Stimulated activated CD4-positive, alpha-beta T cell treated with anti-CD3 and anti-CD28 coated beads, Interleukin-4, amount 100 ng/mL, for 1 hour (primary cell): ENCODE measurements at regions not wholly inside any gene's neighbourhood (a gene's known extent, or its start where the extent isn't known, plus 50 kb on each side); places are given as distances from the start of the nearest gene placed in this dataset.

Experiments used
- DNase-seq: peaks from one replicate; pipeline ENCODE4 v3.0.0-alpha.2; 2020

DNA sequence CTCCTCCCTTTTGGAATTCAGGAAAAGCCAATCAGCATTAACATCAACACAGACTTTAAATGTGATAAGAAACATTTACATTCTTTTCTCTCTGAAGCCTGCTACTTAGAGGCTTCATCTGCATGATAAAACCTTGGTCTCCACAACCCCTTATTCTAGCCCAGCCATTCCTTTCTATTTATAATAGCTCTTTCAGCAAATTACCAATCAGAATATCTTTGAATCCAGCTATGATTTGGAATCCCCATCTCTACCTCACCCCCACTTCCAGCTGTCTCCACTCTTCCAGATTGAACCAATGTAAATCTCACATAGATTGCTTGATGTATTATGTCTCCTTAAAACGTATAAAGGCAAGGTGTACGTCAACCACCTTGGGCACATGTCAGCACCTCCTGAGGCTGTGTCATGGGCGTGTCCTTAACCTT lies 139.7 kb downstream of the TUSC7 start:
- DNase-seq: no peak

DNA sequence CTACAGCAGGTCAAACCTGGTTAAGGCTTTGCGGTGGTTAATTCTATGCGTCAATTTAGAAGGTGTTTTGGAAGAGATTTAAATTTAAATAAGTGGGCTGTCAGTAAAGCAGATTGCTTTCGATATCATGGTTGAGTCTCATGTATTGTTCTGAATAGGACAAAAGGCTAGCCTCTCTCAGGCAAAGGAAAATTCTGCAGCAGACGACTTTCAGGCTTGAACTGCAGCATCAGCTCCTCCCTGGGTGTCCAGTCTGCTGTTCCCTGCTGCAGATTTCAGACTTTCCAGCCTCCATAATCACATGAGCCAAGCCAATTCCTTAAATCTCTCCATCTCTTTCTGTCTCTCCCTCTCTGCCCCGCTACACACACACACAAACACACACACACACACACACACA lies 143.2 kb downstream of the TUSC7 start:
- DNase-seq: no peak

- DNase-seq: no peak
Measured at GRCh38 chr3:116863270-116863770, 153.7 kb downstream of the TUSC7 start.

- no peak for DNase-seq
Measured at GRCh38 chr3:116863822-116864589, 154.4 kb downstream of the TUSC7 start.

- DNase-seq: no peak
Measured at GRCh38 chr3:116864590-116864927, 155.0 kb downstream of the TUSC7 start.

DNA sequence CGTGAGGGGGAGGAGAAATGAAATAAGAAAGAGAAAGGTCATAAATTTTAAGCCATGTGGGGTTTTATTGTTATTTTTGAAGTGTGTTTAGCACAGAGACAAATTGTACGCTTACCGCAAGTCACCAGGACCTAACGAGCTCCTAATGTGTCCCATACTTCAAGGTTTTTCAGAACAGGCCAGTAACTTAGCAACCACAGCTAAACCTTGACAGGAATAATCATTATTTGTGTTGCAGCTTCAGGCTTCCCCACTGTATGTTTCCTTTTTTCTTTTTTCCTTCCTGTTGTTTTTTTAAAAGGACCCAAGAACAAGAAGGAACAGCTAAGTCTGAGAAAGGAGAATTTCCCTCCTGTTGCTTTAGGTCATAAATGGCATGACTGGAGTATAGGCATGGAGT lies 160.8 kb downstream of the TUSC7 start:
- DNase-seq: no peak

GRCh38 chr3:116871905-116872304 lies 162.3 kb downstream of the TUSC7 start:
- no peak for DNase-seq

GRCh38 chr3:116872688-116873087 lies 163.1 kb downstream of the TUSC7 start:
- no peak for DNase-seq

- DNase-seq: no peak
Measured at GRCh38 chr3:116873142-116873541, 163.6 kb downstream of the TUSC7 start.

DNA sequence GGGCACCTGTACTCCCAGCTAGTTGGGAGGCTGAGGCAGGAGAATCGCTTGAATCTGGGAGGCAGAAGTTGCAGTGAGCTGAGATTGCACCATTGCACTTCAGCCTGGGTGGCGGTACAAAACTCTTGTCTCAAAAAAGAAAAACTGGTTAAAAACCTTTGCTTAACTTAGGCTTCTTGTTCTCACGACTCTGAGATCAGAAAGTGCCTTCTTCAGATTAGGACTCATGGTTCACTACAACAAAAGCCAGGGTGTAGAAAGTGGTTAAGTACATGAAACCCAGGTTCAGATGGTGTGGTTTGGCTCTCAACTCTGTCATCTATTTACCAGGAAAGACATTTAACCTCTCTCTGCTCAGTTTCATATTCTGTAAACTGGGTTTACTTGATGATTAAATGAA lies 168.4 kb downstream of the TUSC7 start:
- DNase-seq: no peak

GRCh38 chr3:116886202-116886893 lies 176.8 kb downstream of the TUSC7 start:
- DNase-seq: no peak

- DNase-seq: no peak
Measured at GRCh38 chr3:116896116-116896515, 186.5 kb downstream of the TUSC7 start.

DNA sequence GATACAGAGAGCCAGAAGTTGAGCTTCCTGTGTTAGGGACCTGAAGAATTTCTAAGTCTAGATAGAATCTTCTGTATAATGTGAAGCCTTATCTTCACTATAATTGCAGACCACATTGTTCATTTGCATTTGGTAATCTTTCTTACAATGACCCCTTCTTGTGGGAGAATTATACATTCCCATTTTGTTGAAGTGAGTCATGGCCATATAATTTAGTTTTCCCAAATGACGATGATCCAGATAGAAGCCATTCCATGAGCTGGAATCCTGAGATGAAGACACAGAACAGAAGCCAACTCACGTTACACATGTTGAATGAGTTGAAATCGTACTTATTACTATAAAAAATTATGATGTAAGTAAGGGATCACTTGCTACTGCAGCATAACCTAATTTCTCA lies 187.8 kb downstream of the TUSC7 start:
- DNase-seq: no peak

DNA sequence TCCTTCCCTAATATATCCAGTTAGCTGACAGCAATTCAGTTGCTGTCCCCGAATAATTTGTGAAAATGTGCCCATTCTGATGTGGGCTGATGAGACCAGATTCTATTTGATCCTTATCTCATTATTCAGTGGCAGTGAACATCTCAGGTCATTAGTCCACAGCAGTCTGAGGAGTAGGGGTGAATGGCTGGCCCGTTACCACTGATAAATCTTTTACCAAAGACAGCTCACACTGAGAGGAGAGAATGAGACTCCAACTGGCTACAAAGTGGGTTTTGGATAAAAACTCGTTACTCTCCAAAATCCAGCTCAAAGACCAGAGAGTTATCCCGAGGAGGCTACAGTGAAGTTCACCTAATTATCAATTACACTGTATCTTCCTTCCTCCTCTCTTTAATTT lies 189.7 kb downstream of the TUSC7 start:
- no peak for DNase-seq

GRCh38 chr3:116905334-116905733 lies 195.8 kb downstream of the TUSC7 start:
- no peak for DNase-seq

DNA sequence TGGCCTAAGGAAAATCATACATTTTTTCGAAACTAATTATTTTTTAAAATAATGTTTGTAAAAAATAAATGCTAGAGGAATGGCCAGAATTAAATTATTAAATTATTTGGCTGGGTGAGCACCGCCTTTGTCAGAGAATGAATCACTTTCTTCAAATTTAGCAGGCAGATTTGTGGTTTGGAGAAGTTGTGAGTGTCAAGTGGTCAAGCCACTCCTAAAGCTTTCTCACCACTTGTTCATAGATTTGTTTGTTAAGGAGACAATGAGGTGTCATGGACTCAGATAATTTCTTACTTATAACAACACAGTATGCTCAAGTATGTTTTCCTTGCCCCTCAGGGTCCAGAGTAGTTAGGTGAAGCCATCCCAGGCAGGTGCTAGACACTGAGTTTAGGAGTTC lies 196.2 kb downstream of the TUSC7 start:
- DNase-seq: no peak

DNA sequence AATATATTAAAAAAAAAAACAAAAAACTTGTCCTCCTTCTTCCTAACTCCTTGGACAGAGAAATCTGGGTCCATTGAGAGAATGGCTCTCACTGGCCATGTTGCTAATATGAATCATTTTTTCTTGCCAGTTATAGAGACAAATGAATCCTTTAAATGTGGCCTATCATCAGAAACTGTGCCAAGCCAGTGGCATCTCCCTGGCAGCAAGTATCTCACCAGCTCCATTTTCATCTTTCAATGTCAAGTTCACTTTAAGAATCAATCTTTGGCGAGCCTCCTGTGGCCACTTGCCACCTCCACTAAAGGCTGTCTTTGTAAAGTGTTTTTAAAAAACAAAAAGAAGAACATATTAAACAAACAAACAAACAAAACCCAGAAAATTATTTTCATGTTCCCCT lies 202.5 kb downstream of the TUSC7 start:
- no peak for DNase-seq

- no peak for DNase-seq
Measured at GRCh38 chr3:116914004-116914403, 204.4 kb downstream of the TUSC7 start.

GRCh38 chr3:116916836-116917235 lies 207.3 kb downstream of the TUSC7 start:
- no peak for DNase-seq

- DNase-seq: no peak
Measured at GRCh38 chr3:116920826-116921610, 211.4 kb downstream of the TUSC7 start.

- DNase-seq: no peak
Measured at GRCh38 chr3:116927918-116928317, 218.3 kb downstream of the TUSC7 start.

DNA sequence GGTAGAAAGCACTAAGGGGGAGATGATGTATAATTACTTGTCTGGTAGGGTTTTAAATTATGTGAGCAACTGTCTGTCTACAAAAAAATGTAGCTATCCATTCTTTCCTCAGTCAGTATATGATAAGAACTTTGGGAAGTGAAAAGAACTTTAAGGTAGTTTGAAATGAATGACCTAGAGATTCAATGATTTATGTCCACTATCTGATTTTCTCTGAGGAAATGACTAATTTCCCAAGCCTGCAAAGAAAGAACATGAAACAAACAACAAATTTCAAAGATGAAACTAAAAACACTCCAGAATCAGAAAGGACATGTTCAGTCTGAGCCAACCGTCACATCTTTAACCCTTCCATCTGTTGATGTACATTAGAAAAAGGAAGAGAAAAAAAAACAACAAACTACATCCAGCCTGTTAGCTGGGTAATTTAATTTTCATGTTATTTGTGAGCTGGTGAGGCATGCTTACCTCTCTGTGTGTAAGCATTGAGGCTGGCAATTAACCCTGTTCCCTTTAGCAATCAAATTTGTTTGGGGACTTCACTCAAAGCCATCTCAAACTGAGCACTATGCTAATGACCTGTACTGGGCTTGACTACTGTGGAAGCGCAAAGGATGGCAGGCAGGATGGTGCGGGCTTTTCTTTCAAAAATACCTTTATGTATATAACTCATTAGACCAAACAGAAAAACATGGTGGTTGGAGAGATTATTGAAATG lies 220.1 kb downstream of the TUSC7 start:
- no peak for DNase-seq

DNA sequence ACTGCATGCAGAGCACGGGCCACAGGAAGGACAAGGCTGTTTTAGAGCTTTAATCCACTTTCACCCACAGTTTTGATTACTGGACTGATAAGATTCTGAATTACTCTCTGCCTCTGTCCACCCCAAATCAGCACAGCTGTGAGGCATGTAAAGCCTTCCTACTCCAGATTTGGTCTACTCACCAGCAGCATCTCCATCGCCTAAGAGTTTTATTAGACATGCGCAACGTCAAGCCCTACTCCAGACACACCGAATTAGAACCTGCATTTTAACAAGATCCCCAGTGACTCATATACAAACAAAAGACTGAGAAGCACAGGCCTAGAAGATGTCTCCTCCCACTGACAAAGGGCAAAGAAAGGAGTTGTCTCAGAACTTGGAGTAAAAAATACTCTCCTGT lies 221.2 kb downstream of the TUSC7 start:
- no peak for DNase-seq
